GM12874 (cell line): ENCODE measurements at regions not wholly inside any gene's neighbourhood (a gene's known extent, or its start where the extent isn't known, plus 50 kb on each side); places are given as distances from the start of the nearest gene placed in this dataset.

Experiments used
- CTCF ChIP-seq: IDR thresholded peaks from 2 replicates; pipeline ENCODE4 v1.5.1; 2011; ENCODE audit warnings: low read depth, mild to moderate bottlenecking, control low read depth, low read length, moderate library complexity; ENCODE audit not compliant: insufficient read depth

GRCh38 chr1:57597036-57597435 is 173.2 kb upstream of the DAB1 start:
- TF ChIP-seq CTCF: no peak

GRCh38 chr1:57594002-57594401 is 170.1 kb upstream of the DAB1 start:
- TF ChIP-seq CTCF: no peak

GRCh38 chr1:57591842-57592241 is 168.0 kb upstream of the DAB1 start:
- TF ChIP-seq CTCF: no peak

GRCh38 chr1:57590978-57591377 is 167.1 kb upstream of the DAB1 start:
- no peak for TF ChIP-seq CTCF

- TF ChIP-seq CTCF: no peak
Measured at GRCh38 chr1:57586842-57587241, 163.0 kb upstream of the DAB1 start.

GRCh38 chr1:57578680-57579079 is 154.8 kb upstream of the DAB1 start:
- TF ChIP-seq CTCF: no peak

- no peak for TF ChIP-seq CTCF
Measured at GRCh38 chr1:57578099-57578498, 154.2 kb upstream of the DAB1 start.

GRCh38 chr1:57576756-57577155 is 152.9 kb upstream of the DAB1 start:
- TF ChIP-seq CTCF: no peak
